GM23338 (cell line): ENCODE measurements at regions not wholly inside any gene's neighbourhood (a gene's known extent, or its start where the extent isn't known, plus 50 kb on each side); places are given as distances from the start of the nearest gene placed in this dataset.

Source experiments
- EZH2 ChIP-seq: fragments of 200-600 bp; sonication (generic); IDR thresholded peaks from one replicate; pipeline ENCODE4 v1.8.0; 2017; ENCODE audit warnings: antibody characterized with exemption, mild to moderate bottlenecking, low read depth; ENCODE audit not compliant: unreplicated experiment
- ZNF114 ChIP-seq: fragments of 250-450 bp; sonication (Bioruptor Pico); IDR thresholded peaks from 2 replicates; pipeline ENCODE4 v1.5.0; 2020; ENCODE audit warnings: mild to moderate bottlenecking, moderate library complexity

- TF ChIP-seq EZH2 = no peak
- TF ChIP-seq ZNF114 = no peak
Observed at GRCh38 chr2:173452416-173452815, 97.7 kb downstream of the CDCA7 start.
